HL-60 (cell line): ENCODE measurements at regions not wholly inside any gene's neighbourhood (a gene's known extent, or its start where the extent isn't known, plus 50 kb on each side); places are given as distances from the start of the nearest gene placed in this dataset.

Experiments used
- GABPA ChIP-seq: IDR thresholded peaks from 2 replicates; pipeline ENCODE4 v1.6.1; 2012; ENCODE audit warnings: low read depth
- POLR2AphosphoS5 ChIP-seq: IDR thresholded peaks from 2 replicates; pipeline ENCODE4 v1.6.1; 2012; ENCODE audit warnings: low read depth
- SPI1 ChIP-seq: IDR thresholded peaks from 2 replicates; pipeline ENCODE4 v1.6.1; 2012; ENCODE audit warnings: low read depth, mild to moderate bottlenecking, borderline replicate concordance
- TF ChIP-seq, protein P1 (sequence below): IDR thresholded peaks from one replicate; pipeline ENCODE4 v1.5.1; 2011; ENCODE audit warnings: low read length, control low read depth, inconsistent platforms; ENCODE audit not compliant: insufficient read depth
- TF ChIP-seq, protein P2 (sequence below): IDR thresholded peaks from 2 replicates; pipeline ENCODE4 v1.6.1; 2012; ENCODE audit warnings: low read depth; ENCODE audit not compliant: insufficient replicate concordance

DNA sequence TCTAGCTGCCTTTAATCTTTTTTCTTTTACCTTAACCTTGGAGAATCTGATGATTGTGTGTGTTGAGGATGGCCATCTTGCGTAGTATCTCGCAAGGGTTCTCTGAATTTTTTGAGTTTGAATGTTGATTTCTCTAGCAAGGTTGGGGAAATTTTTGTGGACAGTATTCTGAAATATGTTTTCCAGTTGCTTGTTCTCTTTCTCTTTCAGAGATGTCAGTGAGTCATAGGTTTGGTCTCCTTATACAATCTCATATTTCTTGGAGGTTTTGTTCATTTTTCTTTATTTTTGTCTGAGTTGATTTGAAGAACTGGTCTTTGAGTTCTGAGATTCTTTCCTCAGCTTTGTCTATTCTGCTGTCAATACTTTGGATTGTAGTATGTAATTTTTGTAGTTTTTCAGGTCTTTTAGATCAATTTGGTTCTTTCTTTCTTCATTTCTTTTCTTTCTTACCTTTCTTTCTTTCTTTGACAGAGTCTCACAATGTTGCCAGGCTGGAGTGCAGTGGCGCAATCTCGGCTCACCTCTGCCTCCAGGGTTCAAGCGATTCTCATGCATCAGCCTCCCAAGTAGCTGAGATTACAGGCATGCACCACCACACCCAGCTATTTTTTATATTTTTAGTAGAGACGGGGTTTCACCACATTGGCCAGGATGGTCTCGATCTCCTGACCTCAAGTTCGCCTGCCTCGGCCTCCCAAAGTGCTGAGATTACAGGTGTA is 366.4 kb upstream of the RASGRP1 start:
- TF ChIP-seq, protein P1, sequence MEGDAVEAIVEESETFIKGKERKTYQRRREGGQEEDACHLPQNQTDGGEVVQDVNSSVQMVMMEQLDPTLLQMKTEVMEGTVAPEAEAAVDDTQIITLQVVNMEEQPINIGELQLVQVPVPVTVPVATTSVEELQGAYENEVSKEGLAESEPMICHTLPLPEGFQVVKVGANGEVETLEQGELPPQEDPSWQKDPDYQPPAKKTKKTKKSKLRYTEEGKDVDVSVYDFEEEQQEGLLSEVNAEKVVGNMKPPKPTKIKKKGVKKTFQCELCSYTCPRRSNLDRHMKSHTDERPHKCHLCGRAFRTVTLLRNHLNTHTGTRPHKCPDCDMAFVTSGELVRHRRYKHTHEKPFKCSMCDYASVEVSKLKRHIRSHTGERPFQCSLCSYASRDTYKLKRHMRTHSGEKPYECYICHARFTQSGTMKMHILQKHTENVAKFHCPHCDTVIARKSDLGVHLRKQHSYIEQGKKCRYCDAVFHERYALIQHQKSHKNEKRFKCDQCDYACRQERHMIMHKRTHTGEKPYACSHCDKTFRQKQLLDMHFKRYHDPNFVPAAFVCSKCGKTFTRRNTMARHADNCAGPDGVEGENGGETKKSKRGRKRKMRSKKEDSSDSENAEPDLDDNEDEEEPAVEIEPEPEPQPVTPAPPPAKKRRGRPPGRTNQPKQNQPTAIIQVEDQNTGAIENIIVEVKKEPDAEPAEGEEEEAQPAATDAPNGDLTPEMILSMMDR = no peak
- TF ChIP-seq, protein P2, sequence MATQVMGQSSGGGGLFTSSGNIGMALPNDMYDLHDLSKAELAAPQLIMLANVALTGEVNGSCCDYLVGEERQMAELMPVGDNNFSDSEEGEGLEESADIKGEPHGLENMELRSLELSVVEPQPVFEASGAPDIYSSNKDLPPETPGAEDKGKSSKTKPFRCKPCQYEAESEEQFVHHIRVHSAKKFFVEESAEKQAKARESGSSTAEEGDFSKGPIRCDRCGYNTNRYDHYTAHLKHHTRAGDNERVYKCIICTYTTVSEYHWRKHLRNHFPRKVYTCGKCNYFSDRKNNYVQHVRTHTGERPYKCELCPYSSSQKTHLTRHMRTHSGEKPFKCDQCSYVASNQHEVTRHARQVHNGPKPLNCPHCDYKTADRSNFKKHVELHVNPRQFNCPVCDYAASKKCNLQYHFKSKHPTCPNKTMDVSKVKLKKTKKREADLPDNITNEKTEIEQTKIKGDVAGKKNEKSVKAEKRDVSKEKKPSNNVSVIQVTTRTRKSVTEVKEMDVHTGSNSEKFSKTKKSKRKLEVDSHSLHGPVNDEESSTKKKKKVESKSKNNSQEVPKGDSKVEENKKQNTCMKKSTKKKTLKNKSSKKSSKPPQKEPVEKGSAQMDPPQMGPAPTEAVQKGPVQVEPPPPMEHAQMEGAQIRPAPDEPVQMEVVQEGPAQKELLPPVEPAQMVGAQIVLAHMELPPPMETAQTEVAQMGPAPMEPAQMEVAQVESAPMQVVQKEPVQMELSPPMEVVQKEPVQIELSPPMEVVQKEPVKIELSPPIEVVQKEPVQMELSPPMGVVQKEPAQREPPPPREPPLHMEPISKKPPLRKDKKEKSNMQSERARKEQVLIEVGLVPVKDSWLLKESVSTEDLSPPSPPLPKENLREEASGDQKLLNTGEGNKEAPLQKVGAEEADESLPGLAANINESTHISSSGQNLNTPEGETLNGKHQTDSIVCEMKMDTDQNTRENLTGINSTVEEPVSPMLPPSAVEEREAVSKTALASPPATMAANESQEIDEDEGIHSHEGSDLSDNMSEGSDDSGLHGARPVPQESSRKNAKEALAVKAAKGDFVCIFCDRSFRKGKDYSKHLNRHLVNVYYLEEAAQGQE = no peak
- TF ChIP-seq GABPA = no peak
- no peak for TF ChIP-seq POLR2AphosphoS5
- no peak for TF ChIP-seq SPI1
